GM19463 (cell line): ENCODE measurements at regions not wholly inside any gene's neighbourhood (a gene's known extent, or its start where the extent isn't known, plus 50 kb on each side); places are given as distances from the start of the nearest gene placed in this dataset.
A peak's percentile ranks its signal among the peaks of the same experiment; 100 is the strongest.
"Not testable (repeated sequence)": the region's sequence is repeated elsewhere in the genome, so short reads cannot be mapped to it uniquely, and the experiment has no call there.

Source experiments
- ATAC-seq: cut with Tn5 transposase; IDR thresholded peaks from one replicate; pipeline ENCODE4 v1.9.1; 2021; ENCODE audit warnings: mild to moderate bottlenecking, moderate library complexity; ENCODE audit not compliant: unreplicated experiment

DNA sequence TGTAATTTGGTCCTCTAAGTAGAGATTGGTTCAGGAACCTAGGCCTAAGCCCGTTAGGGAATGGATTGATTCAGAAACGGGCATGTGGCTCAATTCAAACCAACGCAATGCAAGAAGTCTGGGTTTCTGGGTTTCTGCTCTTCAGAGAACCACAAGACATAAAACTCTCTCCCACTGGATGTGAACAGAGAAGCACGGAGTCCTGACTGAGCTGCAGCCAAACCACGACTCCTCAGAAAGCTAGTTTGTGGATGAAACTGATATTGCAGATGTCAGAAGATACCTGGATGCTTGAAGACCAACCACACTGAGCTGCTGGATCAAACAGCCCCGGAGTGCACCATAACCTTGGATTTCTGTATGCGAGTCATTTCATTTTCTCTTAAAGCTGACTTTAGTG is 50.0 kb downstream of the SOD2 start:
- no peak for ATAC-seq

DNA sequence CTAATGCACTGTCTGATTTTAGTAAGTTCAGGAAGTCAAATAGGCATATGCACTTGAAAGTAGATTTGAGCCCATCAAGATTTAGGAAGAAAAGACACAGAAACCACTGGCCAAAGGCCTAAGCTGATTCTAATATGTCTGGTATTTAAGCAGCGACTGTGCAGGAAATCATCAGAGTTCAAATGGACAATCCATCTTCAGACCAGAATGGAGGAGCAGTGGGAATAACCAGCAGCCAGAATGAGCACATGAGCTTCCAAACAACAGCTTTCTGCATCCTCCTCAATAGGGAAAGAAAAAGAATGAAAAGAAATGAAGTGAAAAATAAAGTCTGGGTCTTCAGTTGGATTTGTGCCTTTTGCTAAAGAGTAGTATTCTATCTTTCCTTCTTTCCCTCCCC is 50.6 kb downstream of the SOD2 start:
- ATAC-seq = no peak

DNA sequence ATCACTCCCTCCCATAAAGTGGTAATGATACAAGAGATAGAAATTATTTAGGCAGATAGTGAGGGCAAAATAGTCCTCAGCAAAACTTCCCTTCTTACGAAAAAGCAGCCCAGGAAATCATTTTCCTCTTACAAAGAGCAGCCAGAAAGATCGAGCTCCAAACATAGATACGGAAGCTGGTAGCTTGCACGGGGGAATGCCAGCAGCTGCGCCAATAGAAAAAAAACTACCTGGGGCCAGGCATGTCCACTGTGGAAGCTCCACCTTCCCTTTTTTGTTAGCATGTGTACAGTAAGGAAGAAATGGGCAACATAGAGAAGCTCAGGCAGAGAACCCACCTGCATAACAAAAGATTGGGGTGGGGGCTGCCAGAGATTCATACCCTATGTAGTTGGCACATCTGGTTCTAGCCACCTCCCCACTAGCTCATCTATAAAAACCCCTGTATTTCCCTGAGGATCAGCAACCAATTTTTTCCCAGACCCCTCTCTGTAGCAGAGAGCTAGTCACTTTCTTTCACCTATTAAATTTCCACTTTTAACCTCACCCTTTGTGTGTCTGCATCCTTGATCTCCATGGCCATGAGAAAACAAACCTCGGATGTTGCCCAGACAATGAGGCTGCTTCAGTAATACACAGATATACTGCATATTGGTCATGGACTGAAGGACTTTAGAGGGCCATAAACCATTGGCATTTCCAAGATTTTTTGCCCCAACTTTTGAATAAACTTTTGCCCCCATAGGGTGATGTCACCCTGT is 52.1 kb downstream of the SOD2 start:
- ATAC-seq = no peak

DNA sequence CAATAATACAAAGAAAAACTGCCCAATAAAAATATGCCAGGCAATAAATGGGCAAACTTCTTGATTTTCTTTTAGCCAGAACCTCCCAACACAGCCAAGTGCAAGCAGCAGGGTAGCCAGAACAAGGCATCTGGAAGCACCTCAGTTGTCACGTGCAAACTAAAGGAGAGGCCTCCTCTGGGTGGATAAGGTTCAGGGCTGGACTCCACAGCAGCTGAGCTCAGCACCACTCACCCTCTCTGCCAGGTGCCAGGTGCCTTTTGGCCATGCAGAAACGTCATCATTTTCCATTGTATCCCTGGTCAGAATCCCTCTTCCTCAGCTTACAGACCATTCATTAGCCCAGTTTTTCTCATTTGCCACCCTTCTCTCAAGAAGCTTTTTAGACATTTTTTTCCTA is 52.7 kb downstream of the SOD2 start:
- ATAC-seq = no peak

DNA sequence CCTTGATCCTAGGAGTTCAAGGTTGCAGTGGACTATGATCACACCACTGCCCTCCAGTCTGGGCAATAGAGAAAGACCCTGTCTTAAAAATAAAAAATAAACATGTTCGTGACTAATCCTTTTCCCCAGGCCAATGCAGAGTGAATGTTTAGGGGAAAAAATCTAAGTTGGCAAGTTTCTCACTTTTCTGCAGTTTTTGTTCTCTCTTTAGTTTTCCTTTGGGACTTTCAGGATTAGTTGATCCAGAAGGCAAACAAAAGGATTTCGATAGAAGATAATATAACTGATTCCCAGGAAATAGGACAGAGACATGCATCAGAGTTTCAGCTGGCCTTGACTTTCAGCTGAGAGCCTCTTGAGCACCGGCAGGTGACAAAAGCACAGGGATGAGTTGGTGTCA is 53.3 kb downstream of the SOD2 start:
- ATAC-seq = no peak

DNA sequence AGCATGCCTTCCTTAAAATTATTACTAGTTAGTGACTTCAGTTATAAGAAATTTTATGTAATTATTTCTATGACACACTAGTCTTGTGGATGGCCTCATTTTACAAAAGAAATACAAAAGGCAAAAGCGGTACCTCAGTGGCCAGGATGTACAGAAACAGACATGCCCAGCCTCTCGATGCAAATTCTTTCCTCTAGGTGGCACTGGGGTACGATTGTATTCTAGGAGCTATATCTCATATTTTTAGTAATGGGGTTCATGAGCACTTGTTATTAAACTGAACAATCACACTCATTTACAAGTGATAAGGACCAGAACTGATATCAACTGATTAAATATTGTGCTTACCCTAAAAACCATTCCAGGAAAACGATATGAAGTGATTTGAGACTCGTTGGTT is 59.8 kb downstream of the SOD2 start:
- ATAC-seq = no peak

DNA sequence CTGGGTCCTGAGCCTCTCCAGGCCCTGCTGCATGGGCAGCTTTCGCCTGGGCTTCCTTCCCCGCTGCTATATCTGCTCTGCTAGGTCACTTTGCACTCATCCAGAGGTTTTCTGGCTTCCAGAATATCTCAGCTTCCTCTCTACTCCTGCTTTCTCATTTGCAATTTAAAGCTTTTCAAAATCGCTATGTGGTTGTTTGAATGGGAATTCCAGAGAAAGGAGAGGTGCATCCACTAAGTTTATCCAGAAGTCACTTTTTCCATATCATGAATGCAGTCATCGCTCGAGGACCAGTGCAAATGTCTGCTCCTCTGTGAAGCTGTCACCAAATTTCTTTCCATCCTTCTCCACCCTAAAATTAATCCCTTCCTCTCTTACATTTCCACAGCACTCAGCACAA is 61.2 kb downstream of the SOD2 start:
- no peak for ATAC-seq

DNA sequence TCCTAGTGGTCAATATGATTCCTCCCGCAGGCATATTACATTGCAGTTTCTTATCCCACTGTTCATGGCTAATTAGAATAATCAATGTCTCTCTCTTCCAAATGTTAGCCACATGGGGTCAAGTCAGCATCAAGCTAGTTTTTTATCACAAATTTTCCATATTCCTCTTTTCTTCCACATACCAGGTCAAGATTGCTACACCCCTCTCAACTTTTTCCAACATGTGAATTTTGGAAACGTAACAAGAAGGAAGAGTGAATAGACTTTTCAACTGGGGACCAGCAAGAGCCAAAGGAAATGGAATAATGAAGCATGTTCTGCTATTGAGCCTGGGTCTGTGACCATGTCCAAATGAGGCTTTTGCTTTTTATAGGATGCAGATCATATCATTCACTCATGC is 65.1 kb downstream of the SOD2 start:
- no peak for ATAC-seq

DNA sequence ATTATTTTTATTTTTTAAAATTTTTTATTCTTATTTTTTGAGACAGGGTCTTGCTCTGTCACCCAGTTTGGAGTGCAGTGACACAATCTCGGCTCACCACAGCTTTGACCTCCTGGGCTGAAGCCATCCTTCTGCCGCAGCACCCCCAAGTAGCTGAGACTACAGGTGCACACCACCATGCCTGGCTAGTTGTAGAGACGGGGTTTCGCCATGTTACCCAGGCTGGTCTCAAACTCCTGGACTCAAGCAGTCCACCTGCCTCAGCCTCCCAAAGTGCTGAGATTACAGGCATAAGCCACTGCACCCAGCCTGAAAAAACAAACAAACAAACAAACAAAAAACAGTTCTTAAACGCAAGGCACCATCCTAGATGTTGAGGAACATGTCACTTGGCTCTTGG is 66.5 kb downstream of the SOD2 start:
- not testable (repeated sequence) for ATAC-seq

DNA sequence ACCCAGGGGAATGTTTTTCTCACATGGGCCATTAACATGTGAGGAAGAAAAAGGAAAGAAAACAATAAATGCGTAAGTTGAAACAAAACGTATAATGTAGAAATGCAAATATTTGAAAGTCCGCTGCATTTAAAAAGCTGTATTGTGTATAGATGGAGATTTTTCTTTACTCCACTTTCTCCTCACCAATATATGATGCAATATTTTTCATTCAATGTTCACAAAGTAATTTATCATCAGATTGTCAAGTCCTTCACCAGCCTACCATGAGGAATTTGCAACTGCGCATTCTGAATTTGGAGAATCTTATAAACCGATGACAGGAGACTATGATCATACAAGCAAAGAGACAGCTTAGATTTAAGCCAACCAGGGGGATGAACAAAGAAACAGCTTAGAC is 69.9 kb downstream of the SOD2 start:
- ATAC-seq = no peak

DNA sequence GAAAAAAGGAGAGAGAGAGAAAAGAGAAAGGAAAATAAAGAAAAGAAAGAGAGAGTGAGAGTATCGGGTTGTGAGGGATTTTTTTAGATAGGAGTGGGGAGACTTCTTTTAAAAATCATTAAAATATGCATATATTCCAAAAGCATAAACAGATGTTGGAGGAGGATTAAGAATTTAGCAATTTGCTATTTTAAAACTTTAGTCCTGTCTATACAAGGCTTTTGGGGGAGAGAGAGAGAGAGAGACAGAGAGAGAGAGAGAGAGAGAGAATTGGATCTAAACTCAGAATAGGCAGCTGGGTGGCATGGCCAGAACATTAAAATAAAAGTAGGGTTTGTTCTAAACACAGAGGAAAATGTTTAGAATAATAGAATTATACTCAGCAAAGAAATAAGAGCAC is 72.1 kb downstream of the SOD2 start:
- no peak for ATAC-seq

DNA sequence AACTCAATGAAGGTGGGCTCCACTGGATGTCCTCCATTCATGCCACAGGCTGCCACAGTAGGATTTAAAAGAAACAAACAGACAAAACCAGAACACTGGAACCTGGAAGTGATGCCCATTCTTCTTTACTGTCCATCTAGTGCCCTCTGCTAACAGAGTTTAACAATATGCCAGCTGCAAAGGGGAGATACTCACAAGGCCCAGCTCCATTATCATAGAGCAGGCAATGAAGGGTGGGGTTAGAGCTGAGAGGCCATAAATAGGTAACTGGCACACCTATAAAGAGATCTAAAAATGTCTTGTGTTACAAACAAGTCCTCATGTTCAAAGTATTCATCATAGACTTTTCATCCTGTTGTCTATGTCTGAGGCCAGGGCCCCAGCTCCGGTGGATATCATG is 75.6 kb downstream of the SOD2 start:
- ATAC-seq = no peak

DNA sequence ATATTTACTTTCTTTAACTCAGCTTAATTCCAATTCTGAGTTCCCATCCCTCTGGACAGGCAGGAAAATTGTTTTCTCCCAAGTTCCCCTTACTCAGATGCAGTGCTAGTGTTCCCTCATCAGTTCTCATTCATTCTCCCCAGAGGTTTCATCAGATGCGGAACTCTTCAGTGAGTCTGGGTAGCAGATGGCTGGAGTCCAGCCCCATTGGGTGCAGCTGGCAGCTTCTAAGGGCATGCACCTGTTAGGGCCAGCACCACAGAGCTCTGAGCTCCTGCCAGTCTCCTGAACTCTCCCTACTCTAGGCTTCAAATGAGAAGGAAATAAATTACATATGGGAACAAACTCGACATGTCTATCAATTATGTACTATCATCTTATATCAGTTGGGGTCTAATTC is 76.6 kb downstream of the SOD2 start:
- ATAC-seq = no peak

DNA sequence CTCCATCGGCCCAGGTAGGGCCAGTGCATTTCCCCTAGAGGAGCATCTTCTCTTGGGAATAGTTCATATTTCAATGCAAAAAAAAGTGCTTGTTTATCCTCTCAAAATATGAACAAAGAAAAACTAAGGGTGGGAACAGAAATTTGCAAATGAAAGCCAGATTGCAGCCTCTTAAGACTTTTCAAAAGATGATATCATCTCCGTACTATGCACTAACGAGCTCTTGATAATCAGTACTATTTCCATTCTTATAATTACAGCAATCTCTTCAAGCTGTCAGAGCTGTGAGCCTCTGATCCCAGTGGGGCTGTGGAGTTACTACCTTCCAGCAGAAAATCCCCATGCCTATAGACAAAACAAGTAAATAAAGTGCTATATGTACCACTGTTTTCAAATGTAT is 77.1 kb downstream of the SOD2 start:
- ATAC-seq = no peak

DNA sequence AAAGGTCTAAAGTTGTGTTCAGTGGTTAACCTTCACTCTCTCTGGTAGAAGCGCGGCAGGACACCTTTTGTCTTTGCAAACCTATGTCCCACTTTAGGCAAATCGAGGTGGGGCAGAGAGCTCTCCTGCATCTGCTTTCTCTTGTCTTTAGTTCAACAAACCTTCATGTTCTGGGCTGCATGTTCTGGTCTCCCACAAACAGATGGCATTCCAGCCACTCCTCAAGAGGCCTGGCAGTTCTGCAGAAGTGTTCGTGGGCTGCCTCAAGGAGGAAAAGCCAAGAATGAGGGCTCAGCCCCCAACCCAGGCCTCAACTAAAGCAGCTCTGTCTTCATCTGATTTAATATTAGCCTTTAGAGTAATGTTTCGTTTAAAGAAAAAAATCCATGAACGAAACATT is 82.2 kb downstream of the SOD2 start:
- no peak for ATAC-seq

DNA sequence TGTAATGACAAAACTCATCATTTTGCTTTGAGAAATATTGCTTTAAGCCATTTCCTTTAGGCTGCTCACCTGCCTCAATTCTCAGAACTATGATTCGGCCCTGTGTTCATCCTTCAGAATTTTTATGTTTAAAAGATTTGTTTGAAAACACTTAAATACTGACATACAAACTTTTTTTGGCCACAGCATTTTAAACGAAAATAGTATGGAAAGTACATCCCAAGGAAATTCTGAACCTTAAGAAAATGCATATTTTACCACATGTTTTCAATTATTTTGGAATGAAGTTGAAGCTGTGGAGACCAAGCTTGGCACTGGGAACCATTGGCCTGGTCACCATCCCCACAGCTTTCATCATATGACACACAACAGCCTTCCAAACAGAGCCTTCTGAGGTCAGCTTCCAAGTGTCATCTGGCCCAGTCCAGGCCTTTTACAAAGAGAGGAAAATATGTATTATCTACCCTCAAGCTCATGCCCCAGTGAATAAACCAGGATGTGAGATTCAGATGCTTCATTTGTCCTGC is 83.3 kb downstream of the SOD2 start:
- no peak for ATAC-seq

DNA sequence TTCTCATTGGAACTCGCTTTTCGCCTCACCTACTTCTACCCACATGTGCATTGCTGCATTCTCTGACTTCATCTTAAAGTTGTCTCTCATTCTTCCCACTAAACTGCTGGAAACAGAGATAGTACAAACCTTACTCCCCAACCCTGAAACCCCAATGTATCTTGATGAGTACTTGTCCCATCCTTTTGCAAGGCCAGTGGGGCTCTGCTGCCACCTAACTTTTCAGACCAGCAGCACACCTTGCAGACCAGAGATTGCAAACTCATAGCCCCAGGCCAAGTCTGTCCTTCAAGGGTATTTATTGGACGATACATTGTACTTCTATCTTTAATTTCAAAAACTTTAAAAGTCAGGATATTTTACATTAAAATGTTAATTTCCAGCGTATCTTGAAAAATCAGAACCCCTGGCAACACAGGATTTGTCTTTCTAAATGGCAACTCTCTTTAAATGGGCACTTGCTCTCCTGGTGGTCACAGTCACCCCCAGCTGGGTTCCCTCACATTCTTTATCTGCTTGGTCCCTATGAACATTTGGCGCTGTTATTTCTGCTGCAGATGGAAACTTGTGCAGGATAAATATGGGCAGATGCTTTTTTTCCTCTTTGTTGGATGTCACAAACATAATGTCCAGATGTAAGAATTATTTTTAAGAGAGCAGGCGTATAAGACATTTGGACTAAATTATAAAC is 83.9 kb downstream of the SOD2 start:
- peak; percentile 44 for ATAC-seq

DNA sequence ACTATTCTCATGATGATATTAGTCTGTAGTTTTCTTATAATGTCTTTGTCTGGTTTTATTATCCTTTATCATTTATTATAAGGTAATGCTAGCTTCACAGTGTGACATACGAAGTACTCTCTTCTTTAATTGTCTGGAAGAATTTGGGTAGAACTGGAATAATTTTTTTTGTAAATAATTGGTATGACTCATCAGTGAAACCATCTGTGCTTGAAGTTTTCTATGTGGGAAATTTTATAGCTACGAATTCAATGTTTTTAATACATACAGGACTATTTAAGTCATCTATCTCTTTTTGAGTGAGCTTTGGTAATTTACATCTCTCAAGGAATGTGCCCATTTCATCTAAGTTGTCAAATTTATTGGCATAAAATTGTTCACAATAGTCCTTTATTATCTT is 86.3 kb downstream of the SOD2 start:
- no peak for ATAC-seq

DNA sequence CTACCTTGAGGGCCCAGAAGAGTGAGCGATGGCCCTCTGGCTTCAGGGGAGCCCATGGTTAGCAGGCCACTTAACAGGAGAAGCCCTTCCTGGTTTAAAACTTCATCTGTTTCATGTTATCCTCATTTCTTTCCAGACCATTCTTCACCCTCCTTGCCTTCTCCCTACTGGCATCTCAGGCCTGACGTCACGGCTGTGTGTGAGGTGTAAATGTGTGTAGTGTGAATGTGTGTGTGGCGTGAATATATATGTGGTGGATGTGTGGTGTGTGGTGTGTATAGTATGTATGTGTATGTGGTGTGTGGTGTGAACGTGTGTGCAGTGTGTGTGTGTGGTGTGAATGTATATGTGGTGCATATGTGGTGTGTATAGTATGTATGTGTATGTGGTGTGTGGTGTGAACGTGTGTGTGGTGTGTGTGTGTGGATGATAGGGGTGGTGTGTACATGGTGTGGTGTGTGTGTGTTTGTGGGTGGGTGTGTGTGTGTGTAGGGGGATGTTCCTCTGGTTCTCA is 88.5 kb downstream of the SOD2 start:
- ATAC-seq = no peak

DNA sequence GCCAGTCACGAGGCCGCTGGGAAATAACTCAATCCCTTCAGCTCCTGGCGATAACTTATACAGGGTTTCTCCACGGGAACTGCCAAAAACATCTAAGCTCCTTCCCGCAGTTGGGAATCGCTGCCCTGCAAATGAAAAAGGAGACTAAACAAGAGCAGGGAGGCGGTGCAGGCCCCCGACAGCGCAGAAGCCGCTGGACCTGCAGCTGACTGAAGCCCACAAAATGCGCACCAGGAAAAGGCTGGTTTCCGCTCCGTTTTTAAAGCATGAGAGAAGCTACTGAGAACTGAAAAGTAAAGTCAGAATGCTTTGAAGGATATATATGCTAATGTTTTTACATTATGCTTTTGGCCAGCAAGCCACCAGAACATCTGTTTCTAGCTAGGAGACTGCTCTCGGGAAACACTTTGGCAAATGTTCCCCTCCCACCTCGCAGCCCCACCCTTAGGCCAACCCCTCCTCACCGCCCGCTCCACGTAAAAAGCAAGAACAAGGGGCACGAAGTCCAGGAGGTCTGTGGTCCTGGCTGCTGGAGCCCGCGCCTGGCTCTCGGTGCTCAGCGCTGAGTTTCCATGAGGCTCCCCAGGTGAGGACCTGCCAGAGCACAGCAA is 90.5 kb downstream of the SOD2 start:
- no peak for ATAC-seq

DNA sequence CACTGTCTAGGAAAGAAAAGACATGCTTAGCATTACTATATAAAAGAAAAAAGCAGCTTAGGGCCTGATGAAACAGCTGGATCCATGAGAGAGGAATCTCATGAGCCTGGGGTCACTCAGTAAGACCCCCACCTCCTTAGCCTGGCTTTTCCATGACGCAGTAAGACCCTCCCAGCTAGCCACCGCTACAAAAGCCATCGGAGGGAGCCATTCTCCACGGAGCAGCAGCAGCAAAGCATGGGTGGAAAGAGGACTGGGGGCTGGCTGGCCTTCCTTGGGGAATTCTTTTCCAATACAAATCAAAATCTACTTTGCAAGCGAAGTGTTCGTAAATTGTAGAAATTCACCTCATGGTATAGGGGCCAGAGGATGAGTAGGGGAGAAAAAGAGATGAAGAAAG is 91.8 kb downstream of the SOD2 start:
- no peak for ATAC-seq

DNA sequence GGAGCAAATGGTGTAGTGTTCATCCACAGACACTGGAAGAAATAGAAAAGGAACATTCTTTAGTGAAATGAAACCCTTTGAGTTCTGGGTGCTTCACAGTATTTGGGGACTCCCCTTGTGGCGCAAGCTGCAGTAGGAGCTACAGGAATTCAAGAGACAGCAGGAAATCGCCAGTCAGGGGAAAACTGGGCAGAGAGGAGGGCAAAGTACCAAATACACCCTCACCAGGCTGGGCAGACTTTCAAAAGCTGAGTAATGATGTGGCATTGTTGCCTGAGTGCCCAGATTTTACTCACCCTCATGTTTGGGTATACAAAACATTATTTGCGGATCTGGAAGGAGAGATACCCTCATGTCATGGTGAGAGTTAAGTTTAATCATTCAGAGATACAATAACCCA is 97.9 kb downstream of the SOD2 start:
- no peak for ATAC-seq
